Gastroesophageal sphincter (tissue), 4 donors: ENCODE measurements at regions not wholly inside any gene's neighbourhood (a gene's known extent, or its start where the extent isn't known, plus 50 kb on each side); places are given as distances from the start of the nearest gene placed in this dataset.

Experiments used
- ATAC-seq: fragments of 150-250 bp; one replicate; pipeline ENCODE4 v1.9.1; 2016; ENCODE audit warnings: mild to moderate bottlenecking, moderate library complexity
- H3K27ac ChIP-seq, 4 donors: fragments of 200-600 bp; sonication (generic) in 3 of 4; 1 replicate in 3 of 4; 2 replicates in 1 of 4; pipeline ENCODE4 v1.5.1; 2016 to 2019
- H3K27me3 ChIP-seq: fragments of 200-600 bp; sonication (generic); one replicate; pipeline ENCODE4 v1.5.1; 2019
- H3K36me3 ChIP-seq, 2 donors: fragments of 200-600 bp; sonication (generic); one replicate each; pipeline ENCODE4 v1.5.1; 2019; ENCODE audit warnings: control low read depth in 1 of 2
- H3K4me1 ChIP-seq, 3 donors: fragments of 200-600 bp; sonication (generic); 1 replicate in 2 of 3; 2 replicates in 1 of 3; pipeline ENCODE4 v1.5.1; 2016 to 2019; ENCODE audit warnings: control low read depth in 2 of 3
- H3K4me3 ChIP-seq, 2 donors: fragments of 200-600 bp; sonication (generic); one replicate each; pipeline ENCODE4 v1.5.1; 2019; ENCODE audit warnings: mild to moderate bottlenecking in 1 of 2, moderate library complexity in 1 of 2
- H3K9me3 ChIP-seq, 3 donors: fragments of 200-600 bp; sonication (generic); one replicate each; pipeline ENCODE4 v1.5.1; 2017 to 2019; ENCODE audit warnings: control low read depth in 2 of 3
- CTCF ChIP-seq, 4 experiments: fragments of 200-600 bp in 2 of 4; fragments of 450-650 bp in 2 of 4; sonication (generic) in 1 of 4; IDR thresholded peaks; one replicate each; pipeline ENCODE4 v1.5.1; 2017 to 2019; ENCODE audit warnings: antibody characterized with exemption in 4 of 4, mild to moderate bottlenecking in 2 of 4, moderate library complexity in 2 of 4
- EP300 ChIP-seq: sonication (generic); formaldehyde crosslinking; IDR thresholded peaks from one replicate; pipeline ENCODE4 v1.6.1; 2017; ENCODE audit warnings: antibody characterized with exemption, mild to moderate bottlenecking
- POLR2A ChIP-seq, 2 donors: fragments of 450-650 bp; IDR thresholded peaks; one replicate each; pipeline ENCODE4 v1.6.1; 2017; ENCODE audit warnings: antibody characterized with exemption in 2 of 2, mild to moderate bottlenecking in 2 of 2, moderate library complexity in 1 of 2
- POLR2AphosphoS5 ChIP-seq: sonication (generic); formaldehyde crosslinking; IDR thresholded peaks from one replicate; pipeline ENCODE4 v1.6.1; 2017; ENCODE audit warnings: antibody characterized with exemption
- WGBS, 2 donors: methylation state at CpG; one replicate each; pipeline ENCODE4 v1.1.5; 2018; ENCODE audit warnings: low coverage in 1 of 2; 5-methylcytosine and 5-hydroxymethylcytosine counted together

- no peaks in the 10 kb centered on the region for H3K9me3 ChIP-seq
- ATAC-seq, result no peak
- no peak overlapping the region for H3K4me3 ChIP-seq
- WGBS, 2 donors, result 81% methylated on average over 4 of the region's 4 CpGs; no CpG with 5 or more reads in 1 of the 2 donors
- H3K27me3 ChIP-seq, result peaks cover 7% of the 10 kb centered on the region
- H3K4me1 ChIP-seq, result no peaks in the 10 kb centered on the region
- H3K27ac ChIP-seq, result no peak overlapping the region
- H3K36me3 ChIP-seq, result no peaks in the 10 kb centered on the region
- TF ChIP-seq POLR2A (IDR thresholded peaks at IDR 0.05) (no peak), EP300 (no peak), POLR2AphosphoS5 (no peak), CTCF (IDR thresholded peaks at IDR 0.05) (no peak)
Observed at GRCh38 chr2:236397681-236398080, 133.5 kb upstream of the ASB18 start.

- no peaks in the 10 kb centered on the region for H3K4me1 ChIP-seq
- no peaks in the 10 kb centered on the region for H3K9me3 ChIP-seq
- H3K4me3 ChIP-seq, result no peak overlapping the region
- TF ChIP-seq POLR2AphosphoS5, result no peak
- TF ChIP-seq CTCF (IDR thresholded peaks at IDR 0.05), result no peak
- TF ChIP-seq POLR2A (IDR thresholded peaks at IDR 0.05), result no peak
- TF ChIP-seq EP300, result no peak
- ATAC-seq, result no peak
- WGBS, 2 donors, result 94 to 99% methylated on average over 5 to 10 of the region's 15 CpGs
- no peaks in the 10 kb centered on the region for H3K36me3 ChIP-seq
- H3K27me3 ChIP-seq, result no peaks in the 10 kb centered on the region
- no peak overlapping the region for H3K27ac ChIP-seq
Observed at GRCh38 chr2:236399409-236399808, 135.2 kb upstream of the ASB18 start.

GRCh38 chr2:236400046-236400574 lies 135.9 kb upstream of the ASB18 start:
- H3K36me3 ChIP-seq, result no peaks in the 10 kb centered on the region
- H3K27me3 ChIP-seq, result no peaks in the 10 kb centered on the region
- H3K27ac ChIP-seq, result no peak overlapping the region
- H3K9me3 ChIP-seq, result no peaks in the 10 kb centered on the region
- ATAC-seq, result no peak
- H3K4me1 ChIP-seq, result no peaks in the 10 kb centered on the region
- H3K4me3 ChIP-seq, result no peak overlapping the region
- no peak for TF ChIP-seq CTCF (IDR thresholded peaks at IDR 0.05)
- 100% methylated on average over 3 of the region's 10 CpGs; no CpG with 5 or more reads in 1 of the 2 donors for WGBS, 2 donors

- Histone ChIP-seq H3K36me3 (no peaks in the 10 kb centered on the region), H3K9me3 (no peaks in the 10 kb centered on the region), H3K4me1 (no peaks in the 10 kb centered on the region), H3K4me3 (no peak overlapping the region), H3K27ac (no peak overlapping the region), H3K27me3 (no peaks in the 10 kb centered on the region)
- WGBS, 2 donors, result 92 to 94% methylated on average over 6 to 8 of the region's 20 CpGs
- TF ChIP-seq POLR2A (IDR thresholded peaks at IDR 0.05) (no peak), CTCF (IDR thresholded peaks at IDR 0.05) (no peak), POLR2AphosphoS5 (no peak), EP300 (no peak)
- ATAC-seq, result no peak
Observed at GRCh38 chr2:236400594-236401360, 136.6 kb upstream of the ASB18 start.
